Vagina (tissue), 2 donors: ENCODE measurements at regions not wholly inside any gene's neighbourhood (a gene's known extent, or its start where the extent isn't known, plus 50 kb on each side); places are given as distances from the start of the nearest gene placed in this dataset.

Experiments used
- DNase-seq, 2 donors: peaks; one replicate each; pipeline ENCODE4 v3.0.0-alpha.2; 2017; ENCODE audit errors: extremely low spot score in 2 of 2
- H3K27ac ChIP-seq: fragments of 200-600 bp; sonication (generic); one replicate; pipeline ENCODE4 v1.5.1; 2019
- H3K27me3 ChIP-seq: fragments of 200-600 bp; sonication (generic); one replicate; pipeline ENCODE4 v1.5.1; 2019
- H3K36me3 ChIP-seq, 2 donors: fragments of 200-600 bp; sonication (generic); one replicate each; pipeline ENCODE4 v1.5.1; 2017 to 2019
- H3K4me1 ChIP-seq: fragments of 200-600 bp; sonication (generic); one replicate; pipeline ENCODE4 v1.5.1; 2019
- H3K4me3 ChIP-seq, 2 donors: fragments of 200-600 bp; sonication (generic); 1 replicate in 1 of 2; 2 replicates in 1 of 2; pipeline ENCODE4 v1.5.1; 2016 to 2019
- H3K9me3 ChIP-seq: fragments of 200-600 bp; sonication (generic); one replicate; pipeline ENCODE4 v1.5.1; 2019
- CTCF ChIP-seq, 3 experiments: fragments of 450-650 bp in 2 of 3; fragments of 200-600 bp in 1 of 3; sonication (generic) in 1 of 3; IDR thresholded peaks; one replicate each; pipeline ENCODE4 v1.5.1; 2017 to 2019; ENCODE audit warnings: antibody characterized with exemption in 3 of 3, mild to moderate bottlenecking in 2 of 3, moderate library complexity in 2 of 3
- POLR2A ChIP-seq, 2 donors: fragments of 450-650 bp; IDR thresholded peaks; one replicate each; pipeline ENCODE4 v1.6.1; 2017; ENCODE audit warnings: antibody characterized with exemption in 2 of 2, mild to moderate bottlenecking in 2 of 2, moderate library complexity in 2 of 2
- POLR2AphosphoS5 ChIP-seq, 2 donors: sonication (generic); formaldehyde crosslinking; IDR thresholded peaks; one replicate each; pipeline ENCODE4 v1.9.0; 2017; ENCODE audit warnings: antibody characterized with exemption in 2 of 2, mild to moderate bottlenecking in 2 of 2, low read depth in 1 of 2; ENCODE audit not compliant: insufficient read depth in 1 of 2
- intact Hi-C: fragments of 100-400 bp; cut with DNase I; formaldehyde crosslinking; loops from one replicate; pipeline ENCODE4 v1.15.1; 2023

DNA sequence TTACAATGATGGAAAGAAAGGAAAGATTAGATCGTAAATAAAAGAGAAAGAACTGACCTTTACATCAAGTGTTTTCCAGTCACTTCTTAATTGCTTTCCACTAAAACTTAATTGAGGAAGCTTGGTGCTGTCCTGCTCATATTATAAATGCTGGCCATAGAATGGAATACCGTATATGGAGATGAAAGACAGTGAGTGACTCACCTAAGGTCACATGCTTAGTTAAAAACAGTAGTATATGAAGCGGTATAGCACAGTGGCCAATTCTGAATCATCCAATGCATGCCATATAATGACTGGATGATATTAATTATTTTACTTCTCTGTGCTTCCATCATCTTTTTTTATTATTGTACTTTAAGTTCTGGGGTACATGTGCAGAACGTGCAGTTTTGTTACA is 482.4 kb upstream of the SGCD start:
- TF ChIP-seq POLR2AphosphoS5 (IDR thresholded peaks at IDR 0.05; ENCODE audit: insufficient read depth in 1 of 2, low read depth in 1 of 2) (no peak), CTCF (IDR thresholded peaks at IDR 0.05) (no peak), POLR2A (IDR thresholded peaks at IDR 0.05) (no peak)

GRCh38 chr5:155850370-155850769 is 476.6 kb upstream of the SGCD start:
- Histone ChIP-seq H3K4me1 (no peaks in the 10 kb centered on the region), H3K27me3 (no peaks in the 10 kb centered on the region), H3K36me3 (no peaks in the 10 kb centered on the region), H3K9me3 (no peaks in the 10 kb centered on the region), H3K27ac (no peak overlapping the region), H3K4me3 (no peak overlapping the region)
- no peak for TF ChIP-seq POLR2A (IDR thresholded peaks at IDR 0.05)
- no peak for TF ChIP-seq CTCF (IDR thresholded peaks at IDR 0.05)
- TF ChIP-seq POLR2AphosphoS5 (IDR thresholded peaks at IDR 0.05; ENCODE audit: insufficient read depth in 1 of 2, low read depth in 1 of 2): no peak
- no peak for DNase-seq
- intact Hi-C loops: no loop called here

More for the DNA sequence above, 482.4 kb upstream of the SGCD start:
- intact Hi-C loops: no loop called here
- no peak overlapping the region for H3K27ac ChIP-seq
- H3K4me1 ChIP-seq: no peaks in the 10 kb centered on the region
- H3K9me3 ChIP-seq: no peaks in the 10 kb centered on the region
- H3K27me3 ChIP-seq: no peaks in the 10 kb centered on the region
- DNase-seq: no peak
- no peaks in the 10 kb centered on the region for H3K36me3 ChIP-seq
- no peak overlapping the region for H3K4me3 ChIP-seq

GRCh38 chr5:155866971-155867370 is 460.0 kb upstream of the SGCD start:
- no peak for TF ChIP-seq POLR2A (IDR thresholded peaks at IDR 0.05)
- TF ChIP-seq POLR2AphosphoS5 (IDR thresholded peaks at IDR 0.05; ENCODE audit: insufficient read depth in 1 of 2, low read depth in 1 of 2): no peak
- no peak for TF ChIP-seq CTCF (IDR thresholded peaks at IDR 0.05)
- H3K27ac ChIP-seq: no peak overlapping the region
- no peaks in the 10 kb centered on the region for H3K27me3 ChIP-seq
- H3K4me1 ChIP-seq: no peaks in the 10 kb centered on the region
- H3K9me3 ChIP-seq: no peaks in the 10 kb centered on the region
- H3K36me3 ChIP-seq: no peaks in the 10 kb centered on the region
- DNase-seq: no peak
- intact Hi-C loops: no loop called here
- no peak overlapping the region for H3K4me3 ChIP-seq

GRCh38 chr5:155867522-155868088 is 459.4 kb upstream of the SGCD start:
- H3K9me3 ChIP-seq: no peaks in the 10 kb centered on the region
- H3K4me3 ChIP-seq: no peak overlapping the region
- no peak overlapping the region for H3K27ac ChIP-seq
- H3K27me3 ChIP-seq: no peaks in the 10 kb centered on the region
- intact Hi-C loops: no loop called here
- TF ChIP-seq POLR2AphosphoS5 (IDR thresholded peaks at IDR 0.05; ENCODE audit: insufficient read depth in 1 of 2, low read depth in 1 of 2): no peak
- TF ChIP-seq POLR2A (IDR thresholded peaks at IDR 0.05): no peak
- TF ChIP-seq CTCF (IDR thresholded peaks at IDR 0.05): no peak
- DNase-seq: no peak
- no peaks in the 10 kb centered on the region for H3K36me3 ChIP-seq
- H3K4me1 ChIP-seq: no peaks in the 10 kb centered on the region

- no peaks in the 10 kb centered on the region for H3K36me3 ChIP-seq
- H3K9me3 ChIP-seq: no peaks in the 10 kb centered on the region
- H3K27me3 ChIP-seq: no peaks in the 10 kb centered on the region
- TF ChIP-seq POLR2AphosphoS5 (IDR thresholded peaks at IDR 0.05; ENCODE audit: insufficient read depth in 1 of 2, low read depth in 1 of 2) (no peak), CTCF (IDR thresholded peaks at IDR 0.05) (no peak), POLR2A (IDR thresholded peaks at IDR 0.05) (no peak)
- H3K4me1 ChIP-seq: no peaks in the 10 kb centered on the region
- intact Hi-C loops: no loop called here
- H3K4me3 ChIP-seq: no peak overlapping the region
- H3K27ac ChIP-seq: no peak overlapping the region
- DNase-seq: no peak
These were observed 456.3 kb upstream of the SGCD start for GRCh38 chr5:155870636-155871035.
